ENCODE measurements at regions not wholly inside any gene's neighbourhood (a gene's known extent, or its start where the extent isn't known, plus 50 kb on each side); places are given as distances from the start of the nearest gene placed in this dataset.

DNA sequence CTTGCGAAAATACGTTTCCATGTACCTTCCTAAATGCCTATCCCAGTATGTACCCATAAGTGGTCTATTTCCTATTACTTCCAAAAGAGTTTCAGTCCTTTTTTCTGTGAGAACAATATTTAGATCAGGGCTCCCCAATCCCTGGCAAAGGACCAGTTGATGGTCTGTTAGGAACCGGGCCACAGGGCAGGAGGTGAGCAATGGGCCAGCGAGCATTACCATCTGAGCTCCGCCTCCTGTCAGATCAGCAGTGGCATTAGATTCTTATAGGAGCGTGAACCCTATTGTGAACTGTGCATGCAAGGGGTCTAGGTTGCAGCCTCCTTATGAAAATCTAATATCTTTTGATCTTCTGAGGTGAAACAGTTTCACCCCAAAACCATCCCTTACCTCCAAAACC is 859.1 kb downstream of the SLITRK6 start:
- Histone ChIP-seq H3K27ac (no peak overlapping the region), H3K27me3 (no peaks in the 10 kb centered on the region), H3K4me1 (no peaks in the 10 kb centered on the region), H3K36me3 (no peaks in the 10 kb centered on the region), H3K4me3 (no peak overlapping the region), H3K9me3 (no peaks in the 10 kb centered on the region)
- ATAC-seq, result no peak
- intact Hi-C loops (cut with DNase I), result no loop called here
- 89 to 93% (median 92%) methylated on average over 6 of the region's 6 CpGs for WGBS, 4 donors
- DNase-seq, result no peak
- TF ChIP-seq, protein P1, sequence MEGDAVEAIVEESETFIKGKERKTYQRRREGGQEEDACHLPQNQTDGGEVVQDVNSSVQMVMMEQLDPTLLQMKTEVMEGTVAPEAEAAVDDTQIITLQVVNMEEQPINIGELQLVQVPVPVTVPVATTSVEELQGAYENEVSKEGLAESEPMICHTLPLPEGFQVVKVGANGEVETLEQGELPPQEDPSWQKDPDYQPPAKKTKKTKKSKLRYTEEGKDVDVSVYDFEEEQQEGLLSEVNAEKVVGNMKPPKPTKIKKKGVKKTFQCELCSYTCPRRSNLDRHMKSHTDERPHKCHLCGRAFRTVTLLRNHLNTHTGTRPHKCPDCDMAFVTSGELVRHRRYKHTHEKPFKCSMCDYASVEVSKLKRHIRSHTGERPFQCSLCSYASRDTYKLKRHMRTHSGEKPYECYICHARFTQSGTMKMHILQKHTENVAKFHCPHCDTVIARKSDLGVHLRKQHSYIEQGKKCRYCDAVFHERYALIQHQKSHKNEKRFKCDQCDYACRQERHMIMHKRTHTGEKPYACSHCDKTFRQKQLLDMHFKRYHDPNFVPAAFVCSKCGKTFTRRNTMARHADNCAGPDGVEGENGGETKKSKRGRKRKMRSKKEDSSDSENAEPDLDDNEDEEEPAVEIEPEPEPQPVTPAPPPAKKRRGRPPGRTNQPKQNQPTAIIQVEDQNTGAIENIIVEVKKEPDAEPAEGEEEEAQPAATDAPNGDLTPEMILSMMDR (IDR thresholded peaks at IDR 0.05), result no peak
- TF ChIP-seq POLR2A (IDR thresholded peaks at IDR 0.05), result no peak

DNA sequence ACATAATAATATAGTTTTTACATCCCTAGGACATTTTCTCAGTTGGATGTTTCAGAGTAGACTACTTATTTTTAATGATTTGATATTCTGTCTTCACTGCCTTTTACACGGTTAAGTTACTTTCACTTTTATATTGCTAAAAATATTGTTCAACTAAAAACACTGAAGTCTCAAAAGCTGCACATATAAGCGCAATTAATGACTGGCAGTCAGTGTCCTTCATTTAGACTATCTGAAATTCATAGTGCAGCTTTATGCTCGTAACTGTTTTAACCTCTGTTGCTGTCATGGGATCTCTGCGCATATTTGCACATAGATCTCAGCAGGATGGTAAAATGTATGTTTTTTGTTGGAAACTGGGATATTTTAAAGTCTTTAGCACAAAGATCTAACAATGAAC is 864.3 kb downstream of the SLITRK6 start:
- ATAC-seq, result no peak
- intact Hi-C loops (cut with DNase I), result no loop called here
- no peaks in the 10 kb centered on the region for H3K36me3 ChIP-seq
- TF ChIP-seq POLR2A (IDR thresholded peaks at IDR 0.05), result no peak
- TF ChIP-seq, protein P1 (IDR thresholded peaks at IDR 0.05), result no peak
- H3K27ac ChIP-seq, result no peak overlapping the region
- peak overlapping the region in 5 of 12 donors; percentile 9 to 47 (median 18) for H3K4me3 ChIP-seq
- H3K4me1 ChIP-seq, result peaks cover 0 to 3% (median 0%) of the 10 kb centered on the region in 12 donors
- no peaks in the 10 kb centered on the region for H3K9me3 ChIP-seq
- no peaks in the 10 kb centered on the region for H3K27me3 ChIP-seq
- WGBS, 4 donors, result 64 to 74% (median 66%) methylated on average over 4 of the region's 4 CpGs
- DNase-seq, result no peak

DNA sequence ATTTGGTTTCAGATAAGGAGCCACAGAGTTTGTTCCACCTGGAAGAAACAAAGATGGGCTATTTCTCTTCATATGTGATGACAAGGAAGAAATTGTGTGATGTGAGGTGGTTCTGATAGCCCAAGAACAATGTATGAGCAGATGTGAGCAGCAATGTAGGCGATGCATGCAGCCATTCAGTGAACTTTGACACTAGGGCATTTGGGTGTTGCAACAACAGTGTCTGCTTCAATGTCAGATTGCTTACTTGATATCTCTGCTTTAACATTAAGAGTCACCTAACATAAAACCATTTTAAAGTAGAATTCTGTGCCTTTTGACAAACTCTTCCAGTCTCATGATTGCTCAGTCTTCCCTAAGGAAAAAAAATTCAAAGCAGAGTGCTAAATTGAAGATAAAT is 865.4 kb downstream of the SLITRK6 start:
- intact Hi-C loops (cut with DNase I), result no loop called here
- Histone ChIP-seq H3K4me3 (no peak overlapping the region), H3K9me3 (peaks cover 0 to 4% (median 0%) of the 10 kb centered on the region in 12 donors), H3K27ac (no peak overlapping the region), H3K27me3 (no peaks in the 10 kb centered on the region), H3K36me3 (no peaks in the 10 kb centered on the region), H3K4me1 (peaks cover 0 to 3% (median 0%) of the 10 kb centered on the region in 12 donors)
- TF ChIP-seq, protein P1 (IDR thresholded peaks at IDR 0.05), result no peak
- no peak for TF ChIP-seq POLR2A (IDR thresholded peaks at IDR 0.05)
- ATAC-seq, result no peak
- no peak for DNase-seq
- 26 to 89% (median 62%) methylated on average over 1 of the region's 1 CpG for WGBS, 4 donors

DNA sequence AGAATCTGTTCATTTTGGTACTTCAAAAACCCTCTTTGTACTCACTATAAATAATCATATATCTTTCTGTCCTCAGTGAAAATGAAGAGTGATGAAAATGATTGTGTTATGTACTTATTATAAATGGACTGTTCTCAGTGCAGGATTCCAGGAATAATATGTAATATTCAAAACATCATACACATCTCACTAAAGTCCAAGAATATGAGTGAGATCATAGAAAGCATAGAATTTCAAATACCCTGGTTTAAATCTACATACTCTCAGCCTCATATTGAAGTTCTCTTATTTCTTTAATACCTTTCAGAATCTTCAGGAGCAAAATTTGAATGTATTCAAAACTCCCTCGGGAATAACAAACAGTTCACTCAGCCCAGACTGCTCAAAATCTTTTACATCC is 868.0 kb downstream of the SLITRK6 start:
- DNase-seq (no peak), ATAC-seq (no peak)
- Histone ChIP-seq H3K4me3 (no peak overlapping the region), H3K9me3 (peaks cover 0 to 4% (median 0%) of the 10 kb centered on the region in 12 donors), H3K27me3 (no peaks in the 10 kb centered on the region), H3K4me1 (peaks cover 0 to 3% (median 0%) of the 10 kb centered on the region in 12 donors), H3K36me3 (no peaks in the 10 kb centered on the region), H3K27ac (no peak overlapping the region)
- intact Hi-C loops (cut with DNase I), result no loop called here
- no peak for TF ChIP-seq POLR2A (IDR thresholded peaks at IDR 0.05)
- TF ChIP-seq, protein P1 (IDR thresholded peaks at IDR 0.05), result no peak
- 61 to 78% (median 71%) methylated on average over 1 of the region's 1 CpG for WGBS, 4 donors
